ENCODE measurements at regions not wholly inside any gene's neighbourhood (a gene's known extent, or its start where the extent isn't known, plus 50 kb on each side); places are given as distances from the start of the nearest gene placed in this dataset.

- no peak for TF ChIP-seq PRDM10 (CRISPR knock-in tag; IDR thresholded peaks at IDR 0.05; ENCODE audit: low read depth)
- TF ChIP-seq ARID5B (CRISPR knock-in tag; IDR thresholded peaks at IDR 0.05): no peak
- TF ChIP-seq HOXA9 (CRISPR knock-in tag; IDR thresholded peaks at IDR 0.05; ENCODE audit: borderline replicate concordance): no peak
- TF ChIP-seq SUZ12 (IDR thresholded peaks at IDR 0.05; ENCODE audit: low read depth, low read length): no peak
- TF ChIP-seq RELA (CRISPR knock-in tag; IDR thresholded peaks at IDR 0.05): no peak
- TF ChIP-seq THRA (CRISPR knock-in tag; IDR thresholded peaks at IDR 0.05; ENCODE audit: borderline replicate concordance): no peak
- TF ChIP-seq CTCF (CRISPR knock-in tag; IDR thresholded peaks at IDR 0.05): no peak
- no peak for TF ChIP-seq CHCHD3 (CRISPR knock-in tag; IDR thresholded peaks at IDR 0.05)
- no peak for TF ChIP-seq ZBTB14 (CRISPR knock-in tag; IDR thresholded peaks at IDR 0.05)
- TF ChIP-seq FOXO1 (CRISPR knock-in tag; IDR thresholded peaks at IDR 0.05): no peak
- TF ChIP-seq REL (CRISPR knock-in tag; conservative IDR thresholded peaks at IDR 0.05): no peak
Observed at GRCh38 chr1:118421868-118422350, 236.9 kb upstream of the SPAG17 start (continued).
